A549 (cell line): ENCODE measurements at regions not wholly inside any gene's neighbourhood (a gene's known extent, or its start where the extent isn't known, plus 50 kb on each side); places are given as distances from the start of the nearest gene placed in this dataset.

Experiments used
- BCL3 ChIP-seq: fragments of >200 bp; sonication (Bioruptor Twin); formaldehyde crosslinking; IDR thresholded peaks from 3 replicates; pipeline ENCODE4 v1.6.1; 2016
- CTCF ChIP-seq: fragments of >200 bp; sonication (Bioruptor Twin); formaldehyde crosslinking; IDR thresholded peaks from 3 replicates; pipeline ENCODE4 v1.5.1; 2016
- EP300 ChIP-seq, 2 experiments: fragments of >200 bp; sonication (Bioruptor Twin); formaldehyde crosslinking; IDR thresholded peaks; 2 replicates in 1 of 2; 3 replicates in 1 of 2; pipeline ENCODE4 v1.6.1; 2016 to 2017
- HMGXB4 ChIP-seq: fragments of 250-450 bp; sonication (Bioruptor Pico); IDR thresholded peaks from 2 replicates; pipeline ENCODE4 v1.5.0; 2021; ENCODE audit warnings: mild to moderate bottlenecking, moderate library complexity, borderline replicate concordance
- JUN ChIP-seq, 2 experiments: fragments of >200 bp; sonication (Bioruptor Twin); formaldehyde crosslinking; IDR thresholded peaks; 2 replicates in 1 of 2; 3 replicates in 1 of 2; pipeline ENCODE4 v1.6.1; 2016 to 2017
- POLR2A ChIP-seq: IDR thresholded peaks from 2 replicates; pipeline ENCODE4 v1.6.1; 2012; ENCODE audit warnings: mild to moderate bottlenecking, low read length
- REST ChIP-seq: fragments of 200-600 bp; sonication (generic); IDR thresholded peaks from 2 replicates; pipeline ENCODE4 v1.6.1; 2016; ENCODE audit warnings: antibody characterized with exemption, mild to moderate bottlenecking, moderate library complexity
- RNF2 ChIP-seq: fragments of 200-600 bp; sonication (generic); IDR thresholded peaks from 2 replicates; pipeline ENCODE4 v1.6.1; 2016; ENCODE audit warnings: low read depth, mild to moderate bottlenecking, antibody characterized with exemption, moderate library complexity, borderline replicate concordance
- USF2 ChIP-seq: fragments of 450-650 bp; IDR thresholded peaks from 2 replicates; pipeline ENCODE4 v1.6.1; 2014; ENCODE audit warnings: antibody characterized with exemption

- no peak for TF ChIP-seq USF2
- TF ChIP-seq JUN (IDR thresholded peaks at IDR 0.05) = no peak
- TF ChIP-seq EP300 (IDR thresholded peaks at IDR 0.05) = no peak; a peak in 1 of 5 replicates
- no peak for TF ChIP-seq POLR2A
- no peak for TF ChIP-seq CTCF
- TF ChIP-seq HMGXB4 (CRISPR knock-in tag) = no peak
- no peak for TF ChIP-seq RNF2
- no peak for TF ChIP-seq REST
- no peak for TF ChIP-seq BCL3
Measured at GRCh38 chr12:124512667-124513296, 54.6 kb downstream of the NCOR2 start.
